ENCODE measurements at regions not wholly inside any gene's neighbourhood (a gene's known extent, or its start where the extent isn't known, plus 50 kb on each side); places are given as distances from the start of the nearest gene placed in this dataset.

DNA sequence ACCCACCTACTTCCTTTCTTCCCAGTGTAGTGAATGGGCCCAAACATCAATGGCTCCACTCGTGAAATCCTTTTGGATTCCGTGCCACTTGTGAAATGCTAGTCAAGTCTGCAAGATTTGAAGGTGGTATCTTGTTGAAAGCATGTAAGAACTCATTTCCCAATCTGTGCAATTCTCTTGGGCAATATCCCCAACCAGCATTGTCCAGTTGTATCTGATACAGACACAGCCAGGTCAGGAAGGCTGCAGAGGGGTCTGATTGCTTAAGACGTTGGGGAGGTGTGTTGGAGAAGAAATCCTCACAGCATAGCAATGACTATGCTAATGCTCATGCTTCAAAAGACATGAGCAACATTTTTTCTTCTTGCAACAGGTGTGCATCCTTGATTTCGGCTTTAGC, 164.8 kb downstream of the VEGFC start:
- no peak for TF ChIP-seq CTCF (IDR thresholded peaks at IDR 0.05; ENCODE audit: borderline replicate concordance, extremely low read depth, low read length, poor library complexity, severe bottlenecking)
- TF ChIP-seq EZH2 (IDR thresholded peaks at IDR 0.05; ENCODE audit: borderline replicate concordance, low read depth, low read length, severe bottlenecking), result no peak

Measured in DND-41 (cell line).